ENCODE measurements at regions not wholly inside any gene's neighbourhood (a gene's known extent, or its start where the extent isn't known, plus 50 kb on each side); places are given as distances from the start of the nearest gene placed in this dataset.

GRCh38 chr5:37921452-37921851 is 81.6 kb upstream of the GDNF start:
- Histone ChIP-seq H3K36me3 (ENCODE audit: control insufficient read depth, insufficient read depth, low read length) (no peaks in the 10 kb centered on the region), H3K27ac (ENCODE audit: low read length) (no peak overlapping the region), H3K27me3 (ENCODE audit: control insufficient read depth, insufficient read depth, low read length) (peaks cover 16% of the 10 kb centered on the region), H3K9me3 (ENCODE audit: control insufficient read depth, insufficient read depth, low read depth, low read length) (no peaks in the 10 kb centered on the region), H3K4me3 (ENCODE audit: low read depth in 2 of 2, low read length in 2 of 2) (no peak overlapping the region), H3K4me1 (ENCODE audit: control insufficient read depth, insufficient read depth, low read length) (no peaks in the 10 kb centered on the region)
- in situ Hi-C loops (cut with HindIII; ENCODE audit: low pct_unique_long_range_greater_than_20kb, low sequenced_read_pairs), result no loop called here
- ChIA-PET CTCF (no interaction called here), POLR2A (no interaction called here)
- DNase-seq (ENCODE audit: low read depth, low spot score) (no peak), ATAC-seq (no peak)
- BruUV-seq (replicated peaks), result no TSS peak
- intact Hi-C loops (cut with micrococcal nuclease; ENCODE audit: unreplicated experiment), result no loop called here
- TF ChIP-seq REST (IDR thresholded peaks at IDR 0.05; ENCODE audit: insufficient read depth in 1 of 2, low read depth in 2 of 2, low read length in 1 of 2), result no peak
- no peak for TF ChIP-seq TCF7L2 (IDR thresholded peaks at IDR 0.05; ENCODE audit: low read depth, low read length)
- TF ChIP-seq CTCF (IDR thresholded peaks at IDR 0.05), result no peak
- TF ChIP-seq SIN3A (IDR thresholded peaks at IDR 0.05; ENCODE audit: borderline replicate concordance, insufficient read depth, low read depth, low read length), result no peak
- TF ChIP-seq POLR2AphosphoS5 (IDR thresholded peaks at IDR 0.05; ENCODE audit: low read depth, low read length), result no peak

GRCh38 chr5:37918424-37918823 is 78.6 kb upstream of the GDNF start:
- no TSS peak for BruUV-seq (replicated peaks)
- Histone ChIP-seq H3K36me3 (ENCODE audit: control insufficient read depth, insufficient read depth, low read length) (no peaks in the 10 kb centered on the region), H3K27me3 (ENCODE audit: control insufficient read depth, insufficient read depth, low read length) (peaks cover 13% of the 10 kb centered on the region), H3K4me1 (ENCODE audit: control insufficient read depth, insufficient read depth, low read length) (no peaks in the 10 kb centered on the region), H3K9me3 (ENCODE audit: control insufficient read depth, insufficient read depth, low read depth, low read length) (no peaks in the 10 kb centered on the region), H3K4me3 (ENCODE audit: low read depth in 2 of 2, low read length in 2 of 2) (no peak overlapping the region), H3K27ac (ENCODE audit: low read length) (no peak overlapping the region)
- no peak for DNase-seq (ENCODE audit: low read depth, low spot score)
- TF ChIP-seq CTCF (IDR thresholded peaks at IDR 0.05) (no peak), REST (IDR thresholded peaks at IDR 0.05; ENCODE audit: insufficient read depth in 1 of 2, low read depth in 2 of 2, low read length in 1 of 2) (no peak), POLR2AphosphoS5 (IDR thresholded peaks at IDR 0.05; ENCODE audit: low read depth, low read length) (no peak), SIN3A (IDR thresholded peaks at IDR 0.05; ENCODE audit: borderline replicate concordance, insufficient read depth, low read depth, low read length) (no peak), TCF7L2 (IDR thresholded peaks at IDR 0.05; ENCODE audit: low read depth, low read length) (no peak)
- in situ Hi-C loops (cut with HindIII; ENCODE audit: low pct_unique_long_range_greater_than_20kb, low sequenced_read_pairs), result no loop called here
- CTCF ChIA-PET, result interaction anchor here (0.7 kb wide), 1 partner anchor 483 kb away, joined by 3 read pairs; no protein-coding TSS in a partner anchor
- no peak for ATAC-seq
- intact Hi-C loops (cut with micrococcal nuclease; ENCODE audit: unreplicated experiment), result no loop called here
- POLR2A ChIA-PET, result interaction anchor here (0.6 kb wide), 1 partner anchor 80 kb away, joined by 3 read pairs; no protein-coding TSS in a partner anchor
